HUES48 (cell line): ENCODE measurements at regions not wholly inside any gene's neighbourhood (a gene's known extent, or its start where the extent isn't known, plus 50 kb on each side); places are given as distances from the start of the nearest gene placed in this dataset.
"Not testable (repeated sequence)": the region's sequence is repeated elsewhere in the genome, so short reads cannot be mapped to it uniquely, and the experiment has no call there.

Experiments used
- H3K27ac ChIP-seq: one replicate; pipeline ENCODE4 v1.7.0; 2013; ENCODE audit warnings: low read depth, low read length, inconsistent platforms
- H3K27me3 ChIP-seq: 2 replicates; pipeline ENCODE4 v1.6.1; 2013; ENCODE audit warnings: mild to moderate bottlenecking, low read length; ENCODE audit not compliant: control insufficient read depth, insufficient read depth
- H3K36me3 ChIP-seq: 2 replicates; pipeline ENCODE4 v1.6.1; 2013; ENCODE audit warnings: low read length; ENCODE audit not compliant: control insufficient read depth, insufficient read depth
- H3K4me1 ChIP-seq: 2 replicates; pipeline ENCODE4 v1.6.1; 2013; ENCODE audit warnings: mild to moderate bottlenecking, low read length; ENCODE audit not compliant: control insufficient read depth, insufficient read depth
- H3K4me3 ChIP-seq: 2 replicates; pipeline ENCODE4 v1.5.1; 2013; ENCODE audit warnings: mild to moderate bottlenecking, low read depth, low read length
- H3K9ac ChIP-seq: 2 replicates; pipeline ENCODE4 v1.6.1; 2013; ENCODE audit warnings: mild to moderate bottlenecking, low read depth, low read length, moderate library complexity
- H3K9me3 ChIP-seq: 2 replicates; pipeline ENCODE4 v1.6.1; 2013; ENCODE audit warnings: low read length; ENCODE audit not compliant: control insufficient read depth, insufficient read depth

GRCh38 chr13:53101883-53102282 is 73.3 kb downstream of the OLFM4 start:
- H3K4me3 ChIP-seq, result no peak overlapping the region
- H3K36me3 ChIP-seq, result no peaks in the 10 kb centered on the region
- H3K9ac ChIP-seq, result no peak overlapping the region
- no peak overlapping the region for H3K27ac ChIP-seq
- H3K4me1 ChIP-seq, result no peaks in the 10 kb centered on the region
- H3K9me3 ChIP-seq, result no peaks in the 10 kb centered on the region
- no peaks in the 10 kb centered on the region for H3K27me3 ChIP-seq

DNA sequence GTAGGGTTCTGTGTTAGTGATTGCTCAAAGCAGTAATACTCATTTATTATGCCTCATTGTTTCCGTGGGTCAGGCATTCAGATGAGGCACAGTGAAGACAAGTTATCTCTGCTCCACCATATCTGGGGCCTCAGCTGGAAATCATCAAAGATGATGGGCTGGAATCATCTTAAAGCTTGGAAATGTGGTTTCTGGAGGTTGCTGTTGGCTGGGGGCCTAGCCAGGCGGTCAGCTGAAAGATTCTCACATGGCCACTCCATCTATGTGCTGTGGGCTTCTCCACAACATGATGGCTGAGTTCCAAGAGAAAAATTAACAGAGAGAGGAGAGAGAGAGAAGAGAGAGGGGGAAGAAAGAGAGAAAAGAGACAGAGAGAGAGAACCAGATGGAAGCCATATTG is 75.5 kb downstream of the OLFM4 start:
- H3K36me3 ChIP-seq, result no peaks in the 10 kb centered on the region
- H3K4me3 ChIP-seq, result no peak overlapping the region
- no peaks in the 10 kb centered on the region for H3K27me3 ChIP-seq
- no peak overlapping the region for H3K9ac ChIP-seq
- H3K27ac ChIP-seq, result no peak overlapping the region
- no peaks in the 10 kb centered on the region for H3K9me3 ChIP-seq
- H3K4me1 ChIP-seq, result no peaks in the 10 kb centered on the region

DNA sequence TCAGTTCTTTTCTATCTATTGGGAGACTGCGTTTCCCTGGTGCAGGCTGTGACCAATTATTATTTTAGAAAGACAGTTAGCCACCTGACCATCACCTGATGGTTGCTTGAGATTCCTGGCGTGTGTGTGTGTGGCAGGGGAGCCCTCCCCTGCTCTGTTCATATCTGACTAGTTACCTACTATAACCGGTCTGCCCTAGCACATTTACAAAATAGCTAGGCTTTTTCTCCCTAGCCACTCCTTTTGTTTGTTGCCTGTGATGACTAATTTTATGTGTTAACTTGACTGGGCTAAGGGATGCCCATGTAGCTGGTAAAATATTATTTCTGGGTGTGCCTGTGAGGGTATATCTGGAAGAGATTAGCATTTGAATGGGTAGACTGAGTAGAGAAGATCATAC is 76.9 kb downstream of the OLFM4 start:
- Histone ChIP-seq H3K9ac (no peak overlapping the region), H3K36me3 (no peaks in the 10 kb centered on the region), H3K27ac (no peak overlapping the region), H3K4me1 (no peaks in the 10 kb centered on the region), H3K27me3 (no peaks in the 10 kb centered on the region), H3K9me3 (no peaks in the 10 kb centered on the region), H3K4me3 (no peak overlapping the region)

DNA sequence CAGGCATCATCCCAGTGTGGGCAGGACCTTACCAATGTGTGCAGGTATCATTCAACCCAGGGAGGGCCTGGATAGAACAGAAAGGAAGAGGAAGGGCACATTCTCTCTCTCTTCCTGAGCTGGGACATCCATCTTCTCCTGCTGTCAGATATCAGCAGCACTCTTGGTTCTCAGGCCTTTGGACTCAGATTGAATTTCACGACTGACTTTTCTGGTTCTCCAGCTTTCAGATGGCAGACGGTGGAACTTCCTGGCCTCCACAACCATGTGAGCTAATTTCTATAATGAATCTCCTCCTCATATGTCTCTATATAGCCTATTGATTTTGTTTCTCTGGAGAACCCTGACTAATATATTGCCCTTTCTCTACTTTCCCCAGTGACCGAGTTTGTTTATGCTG is 77.3 kb downstream of the OLFM4 start:
- no peak overlapping the region for H3K9ac ChIP-seq
- H3K4me1 ChIP-seq, result no peaks in the 10 kb centered on the region
- H3K27me3 ChIP-seq, result no peaks in the 10 kb centered on the region
- no peak overlapping the region for H3K4me3 ChIP-seq
- no peaks in the 10 kb centered on the region for H3K36me3 ChIP-seq
- no peak overlapping the region for H3K27ac ChIP-seq
- no peaks in the 10 kb centered on the region for H3K9me3 ChIP-seq

DNA sequence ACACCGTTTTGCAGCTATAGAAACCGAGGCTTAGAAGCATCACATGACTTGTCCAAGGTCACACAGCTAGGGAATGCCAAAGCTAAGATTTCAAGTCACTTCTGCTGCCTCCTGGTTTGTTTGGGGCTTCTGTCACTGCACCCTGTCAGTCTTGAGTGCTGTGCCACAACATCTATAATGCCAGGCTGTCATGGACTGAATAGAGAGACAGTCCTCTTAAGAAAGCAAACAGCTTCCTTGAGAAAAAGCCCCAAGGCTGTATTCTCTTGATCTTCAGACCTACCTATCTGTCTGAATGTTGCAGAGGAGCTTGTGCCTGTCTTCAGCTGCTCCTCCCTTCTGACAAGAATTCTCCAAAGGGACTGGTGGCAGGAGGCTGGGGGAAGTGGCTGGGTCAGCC is 81.6 kb downstream of the OLFM4 start:
- Histone ChIP-seq H3K27ac (no peak overlapping the region), H3K4me3 (no peak overlapping the region), H3K9me3 (no peaks in the 10 kb centered on the region), H3K27me3 (no peaks in the 10 kb centered on the region), H3K4me1 (no peaks in the 10 kb centered on the region), H3K9ac (no peak overlapping the region), H3K36me3 (no peaks in the 10 kb centered on the region)

DNA sequence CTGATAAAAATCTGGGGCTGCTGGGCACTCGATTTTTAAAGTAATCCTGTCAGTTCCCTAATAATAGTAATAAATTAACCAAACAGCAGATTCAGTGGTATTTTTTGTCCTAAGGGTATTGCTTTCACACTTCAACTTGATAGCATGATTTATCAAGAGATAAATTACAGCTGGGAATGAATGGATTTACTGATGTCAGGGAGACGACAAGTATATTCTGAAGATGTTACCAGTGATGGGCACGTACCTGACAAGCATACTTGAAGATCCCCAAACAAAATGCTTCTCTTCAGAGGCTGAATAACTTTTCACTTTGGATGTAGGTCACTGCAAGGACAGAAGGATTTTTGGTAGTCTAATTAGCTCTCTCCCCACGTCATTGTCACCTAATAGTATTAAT is 82.0 kb downstream of the OLFM4 start:
- H3K9ac ChIP-seq, result no peak overlapping the region
- H3K4me3 ChIP-seq, result no peak overlapping the region
- no peaks in the 10 kb centered on the region for H3K36me3 ChIP-seq

GRCh38 chr13:53112522-53112921 is 83.9 kb downstream of the OLFM4 start:
- no peak overlapping the region for H3K4me3 ChIP-seq

More for the DNA sequence above, 82.0 kb downstream of the OLFM4 start:
- no peaks in the 10 kb centered on the region for H3K27me3 ChIP-seq
- H3K27ac ChIP-seq, result no peak overlapping the region
- no peaks in the 10 kb centered on the region for H3K4me1 ChIP-seq
- no peaks in the 10 kb centered on the region for H3K9me3 ChIP-seq

GRCh38 chr13:53117048-53117447 is 88.4 kb downstream of the OLFM4 start:
- not testable (repeated sequence) for H3K4me3 ChIP-seq, H3K9me3 ChIP-seq, H3K27me3 ChIP-seq, H3K9ac ChIP-seq, H3K36me3 ChIP-seq, H3K27ac ChIP-seq
- peaks cover 20% of the 10 kb centered on the region for H3K4me1 ChIP-seq

More at GRCh38 chr13:53112522-53112921, 83.9 kb downstream of the OLFM4 start:
- no peak overlapping the region for H3K9ac ChIP-seq
- H3K27ac ChIP-seq, result no peak overlapping the region
- no peaks in the 10 kb centered on the region for H3K9me3 ChIP-seq
- no peaks in the 10 kb centered on the region for H3K27me3 ChIP-seq
- no peaks in the 10 kb centered on the region for H3K4me1 ChIP-seq
- H3K36me3 ChIP-seq, result no peaks in the 10 kb centered on the region

DNA sequence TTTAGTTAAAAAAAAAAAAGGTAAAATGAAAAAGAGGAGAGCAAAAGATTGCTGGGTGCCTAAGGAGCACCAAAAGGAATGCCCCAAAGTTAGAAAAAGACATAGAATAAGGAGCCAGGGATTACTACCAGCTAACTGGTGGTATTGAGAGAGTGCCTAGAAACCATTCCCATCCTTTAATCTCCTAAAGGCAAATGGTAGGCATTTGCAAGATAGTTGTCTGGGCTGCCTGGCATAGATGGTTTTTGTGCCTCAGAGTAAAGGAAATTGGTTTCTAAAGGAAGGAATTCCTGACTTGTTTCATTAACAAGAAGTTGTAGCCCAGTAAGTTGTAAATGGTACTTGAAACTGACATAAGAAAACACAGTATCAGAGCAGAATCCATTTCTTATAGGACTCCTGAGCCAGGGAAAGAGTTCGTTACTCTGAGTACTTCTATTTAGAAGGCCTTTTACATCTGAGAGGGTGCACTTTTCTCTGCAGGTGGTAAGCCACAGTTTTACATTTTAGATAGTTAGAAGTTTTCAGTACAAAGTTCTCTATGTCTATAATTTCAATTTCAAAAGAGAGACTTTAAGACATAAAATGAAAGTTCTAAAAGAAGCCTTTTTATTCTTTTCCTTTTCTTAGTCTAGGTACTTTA is 92.6 kb downstream of the OLFM4 start:
- Histone ChIP-seq H3K4me3 (peak overlapping the region; percentile 39), H3K27me3 (no peaks in the 10 kb centered on the region), H3K27ac (peak overlapping the region; percentile 17), H3K4me1 (peaks cover 26% of the 10 kb centered on the region), H3K9ac (no peak overlapping the region), H3K9me3 (no peaks in the 10 kb centered on the region), H3K36me3 (no peaks in the 10 kb centered on the region)

DNA sequence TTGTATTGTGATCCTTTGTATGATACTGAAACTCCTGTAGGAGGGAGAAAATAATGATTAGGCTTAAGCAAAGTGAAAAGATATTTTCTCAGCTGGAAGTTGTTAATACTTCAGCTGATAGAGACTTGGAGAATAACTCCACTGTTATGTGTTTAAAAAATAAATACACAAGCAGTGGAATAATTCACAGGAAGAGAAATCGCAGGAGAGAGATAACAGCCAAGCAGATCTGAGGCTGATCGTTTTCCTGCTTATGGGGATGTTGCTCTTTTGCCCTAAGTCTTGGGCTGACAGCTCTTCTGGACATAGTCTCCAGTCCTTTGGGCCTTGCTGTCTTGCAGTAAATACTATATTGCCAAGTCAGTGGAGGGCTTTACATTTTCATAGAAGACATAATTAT is 93.3 kb downstream of the OLFM4 start:
- no peaks in the 10 kb centered on the region for H3K27me3 ChIP-seq
- H3K27ac ChIP-seq, result no peak overlapping the region
- no peaks in the 10 kb centered on the region for H3K36me3 ChIP-seq
- H3K9ac ChIP-seq, result peak overlapping the region; percentile 18; the same call in 1 of the 2 replicates
- H3K9me3 ChIP-seq, result no peaks in the 10 kb centered on the region
- H3K4me3 ChIP-seq, result no peak overlapping the region; the same call in 1 of the 2 replicates
- peaks cover 26% of the 10 kb centered on the region for H3K4me1 ChIP-seq

- Histone ChIP-seq H3K4me1 (peaks cover 26% of the 10 kb centered on the region), H3K27ac (no peak overlapping the region), H3K4me3 (no peak overlapping the region)
Measured at GRCh38 chr13:53123536-53123935, 94.9 kb downstream of the OLFM4 start.

More at GRCh38 chr13:53123536-53123935, 94.9 kb downstream of the OLFM4 start:
- Histone ChIP-seq H3K9ac (no peak overlapping the region), H3K36me3 (no peaks in the 10 kb centered on the region), H3K27me3 (no peaks in the 10 kb centered on the region), H3K9me3 (no peaks in the 10 kb centered on the region)
